ENCODE measurements at regions not wholly inside any gene's neighbourhood (a gene's known extent, or its start where the extent isn't known, plus 50 kb on each side); places are given as distances from the start of the nearest gene placed in this dataset.

GRCh38 chr12:13443028-13443427, 246.5 kb downstream of the EMP1 start:
- Histone ChIP-seq H3K4me3 (ENCODE audit: insufficient read depth, low read depth, low read length) (no peak overlapping the region), H4K20me1 (ENCODE audit: insufficient read depth, low read length) (no peaks in the 10 kb centered on the region), H3K56ac (ENCODE audit: extremely low read depth, insufficient read depth, low read length) (no peak overlapping the region), H3K9me3 (ENCODE audit: control insufficient read depth, insufficient read depth, low read length) (no peaks in the 10 kb centered on the region), H3K9me1 (ENCODE audit: insufficient read depth, low read length) (no peaks in the 10 kb centered on the region), H2BK5ac (ENCODE audit: low read depth, low read length, poor library complexity, severe bottlenecking) (no peak overlapping the region), H3K27me3 (ENCODE audit: control insufficient read depth, insufficient read depth, low read length) (no peaks in the 10 kb centered on the region), H2BK15ac (ENCODE audit: low read depth, low read length) (no peak overlapping the region), H2AK9ac (replicated peaks; ENCODE audit: low read depth, low read length, poor library complexity) (no peak overlapping the region), H4K8ac (ENCODE audit: low read depth in 2 of 2, low read length in 2 of 2) (no peak overlapping the region), H2AFZ (replicated peaks; ENCODE audit: low read length, poor library complexity) (no peak overlapping the region), H3K18ac (ENCODE audit: low read depth, low read length) (no peak overlapping the region), H3K27ac (ENCODE audit: insufficient read depth, low read length) (no peak overlapping the region), H3K9ac (ENCODE audit: low read depth, low read length) (no peak overlapping the region), H2BK20ac (ENCODE audit: low read depth, low read length) (no peak overlapping the region), H4K91ac (ENCODE audit: insufficient read depth, low read depth, low read length) (no peak overlapping the region), H3K23ac (ENCODE audit: low read depth, low read length) (no peak overlapping the region), H3K4me1 (ENCODE audit: control insufficient read depth, insufficient read depth, low read length) (no peaks in the 10 kb centered on the region), H2AK5ac (ENCODE audit: low read depth, low read length) (no peak overlapping the region), H3K36me3 (ENCODE audit: control insufficient read depth, insufficient read depth, low read length) (no peaks in the 10 kb centered on the region), H3K79me1 (ENCODE audit: low read depth in 1 of 2, low read length in 2 of 2) (no peaks in the 10 kb centered on the region), H2BK120ac (ENCODE audit: low read depth, low read length) (no peak overlapping the region), H4K5ac (ENCODE audit: low read depth, low read length) (no peak overlapping the region), H3K4ac (ENCODE audit: low read depth, low read length) (no peak overlapping the region), H3K4me2 (ENCODE audit: low read depth, low read length) (no peak overlapping the region), H3K14ac (replicated peaks; ENCODE audit: low read depth, low read length) (no peak overlapping the region)
- in situ Hi-C loops (cut with MboI; ENCODE audit: low sequenced_read_pairs), result no loop called here
- ChIA-PET POLR2A (ENCODE audit: unreplicated experiment) (no interaction called here), CTCF (no interaction called here)
- ATAC-seq (ENCODE audit: low read depth) (no peak), DNase-seq (no peak)
- WGBS, 2 experiments (ENCODE audit: extremely low coverage in 2 of 2, insufficient read length in 1 of 2), result no CpG with 5 or more reads among the region's 2 CpGs
- TF ChIP-seq RCOR1 (IDR thresholded peaks at IDR 0.05; ENCODE audit: insufficient replicate concordance, low read length) (no peak), MXI1 (IDR thresholded peaks at IDR 0.05; ENCODE audit: borderline replicate concordance, low read depth, low read length) (no peak)
- intact Hi-C loops (cut with micrococcal nuclease), result no loop called here
- no TSS peak for BruUV-seq (replicated peaks)
- dilution Hi-C loops (cut with HindIII; ENCODE audit: low sequenced_read_pairs, unreplicated experiment), result no loop called here

Measured in IMR-90 (cell line).